Spleen (tissue), 11 donors: ENCODE measurements at regions not wholly inside any gene's neighbourhood (a gene's known extent, or its start where the extent isn't known, plus 50 kb on each side); places are given as distances from the start of the nearest gene placed in this dataset.

Source experiments
- DNase-seq: peaks from one replicate; pipeline ENCODE4 v3.0.0-alpha.2; 2020
- H3K27ac ChIP-seq, 8 donors: fragments of 200-600 bp; sonication (generic) in 7 of 8; 1 replicate in 4 of 8; 2 replicates in 4 of 8; pipeline versions ENCODE4 v1.5.0 to v1.8.0; 2016 to 2021; ENCODE audit warnings: inconsistent platforms in 4 of 8, mild to moderate bottlenecking in 4 of 8, moderate library complexity in 1 of 8
- H3K27me3 ChIP-seq, 7 donors: fragments of 200-600 bp; sonication (generic) in 6 of 7; replicated peaks in 1 of 7; 1 replicate in 4 of 7; 2 replicates in 3 of 7; pipeline versions ENCODE4 v1.5.0 to v1.8.0; 2016 to 2021; ENCODE audit warnings: inconsistent platforms in 3 of 7, mild to moderate bottlenecking in 1 of 7
- H3K36me3 ChIP-seq, 6 donors: fragments of 200-600 bp; sonication (generic) in 5 of 6; 1 replicate in 4 of 6; 2 replicates in 2 of 6; pipeline versions ENCODE4 v1.5.0 to v1.8.0; 2016 to 2021; ENCODE audit warnings: inconsistent platforms in 2 of 6
- H3K4me1 ChIP-seq, 6 donors: fragments of 200-600 bp; sonication (generic) in 5 of 6; 1 replicate in 3 of 6; 2 replicates in 3 of 6; pipeline versions ENCODE4 v1.5.0 to v1.8.0; 2016 to 2021; ENCODE audit warnings: inconsistent platforms in 3 of 6
- H3K4me3 ChIP-seq, 8 donors: fragments of 200-600 bp; sonication (generic) in 7 of 8; 1 replicate in 4 of 8; 2 replicates in 4 of 8; pipeline versions ENCODE4 v1.5.0 to v1.8.0; 2016 to 2021; ENCODE audit warnings: inconsistent platforms in 4 of 8, mild to moderate bottlenecking in 4 of 8, moderate library complexity in 2 of 8
- H3K9me3 ChIP-seq, 8 donors: fragments of 200-600 bp; sonication (generic) in 7 of 8; 1 replicate in 4 of 8; 2 replicates in 4 of 8; pipeline versions ENCODE4 v1.5.0 to v1.8.0; 2016 to 2021; ENCODE audit warnings: inconsistent platforms in 4 of 8
- CTCF ChIP-seq, 11 experiments: fragments of 200-600 bp in 7 of 11; fragments of 450-650 bp in 4 of 11; sonication (generic) in 4 of 11; IDR thresholded peaks in 8 of 11; conservative IDR thresholded peaks in 3 of 11; 1 replicate in 7 of 11; 2 replicates in 4 of 11; pipeline versions ENCODE4 v1.4.0 to v1.8.0; 2016 to 2021; ENCODE audit warnings: antibody characterized with exemption in 11 of 11, inconsistent platforms in 4 of 11, mild to moderate bottlenecking in 1 of 11
- POLR2A ChIP-seq, 3 donors: fragments of 450-650 bp; IDR thresholded peaks; one replicate each; pipeline ENCODE4 v1.5.1; 2017; ENCODE audit warnings: antibody characterized with exemption in 3 of 3, mild to moderate bottlenecking in 1 of 3
- POLR2AphosphoS5 ChIP-seq, 3 donors: sonication (generic); formaldehyde crosslinking; IDR thresholded peaks; one replicate each; pipeline ENCODE4 v1.5.1; 2017; ENCODE audit warnings: antibody characterized with exemption in 3 of 3
- WGBS, 5 donors: extraction: QIAGEN DNeasy Blood & Tissue Kit in 3 of 5; methylation state at CpG; one replicate each; pipeline versions ENCODE4 v1.1.5 to v1.1.7; 2013 to 2018; 5-methylcytosine and 5-hydroxymethylcytosine counted together
- intact Hi-C: fragments of 100-400 bp; cut with DNase I; formaldehyde crosslinking; loops from one replicate; pipeline ENCODE4 v1.15.0; 2023; ENCODE audit warnings: low total_unique reads
- donor health status: healthy with polysubstance abuse.
- donor health status: DM: no; HTN: no; CAD: no; lungs with moderate emphysema.
- donor health status: DM: no; HTN: no; CAD: no.
- donor health status: Bipolar disorder and iron deficiency.
- donor health status: healthy.
- donor health status: DM: no; HTN: no; CAD: no.
- donor health status: DM: yes; HTN: yes; CAD: no.

- Histone ChIP-seq H3K27ac (no peak overlapping the region), H3K9me3 (peaks cover 0 to 17% (median 12%) of the 10 kb centered on the region in 8 donors), H3K4me3 (no peak overlapping the region), H3K36me3 (no peaks in the 10 kb centered on the region), H3K4me1 (peaks cover 0 to 7% (median 0%) of the 10 kb centered on the region in 6 donors), H3K27me3 (peaks cover 0 to 8% (median 0%) of the 10 kb centered on the region in 7 donors)
- intact Hi-C loops: no loop called here
- no peak for DNase-seq
- no peak for TF ChIP-seq CTCF (IDR thresholded peaks at IDR 0.05 in 8 of 11, conservative IDR thresholded peaks at IDR 0.05 in 3 of 11)
- 80 to 89% (median 87%) methylated on average over 12 of the region's 12 CpGs for WGBS, 5 donors
Observed at GRCh38 chr14:105943973-105944602, 417.7 kb downstream of the TMEM121 start.

GRCh38 chr14:105944632-105945610 lies 418.5 kb downstream of the TMEM121 start:
- Histone ChIP-seq H3K9me3 (peaks cover 0 to 9% (median 4%) of the 10 kb centered on the region in 8 donors), H3K27me3 (peaks cover 0 to 8% (median 0%) of the 10 kb centered on the region in 7 donors), H3K27ac (no peak overlapping the region), H3K4me1 (peaks cover 0 to 7% (median 0%) of the 10 kb centered on the region in 6 donors), H3K36me3 (no peaks in the 10 kb centered on the region), H3K4me3 (peak overlapping the region in 1 of 8 donors; percentile 15)
- intact Hi-C loops: no loop called here
- WGBS, 5 donors: 48 to 55% (median 49%) methylated on average over 27 to 30 of the region's 30 CpGs
- TF ChIP-seq POLR2A (IDR thresholded peaks at IDR 0.05) (no peak), POLR2AphosphoS5 (IDR thresholded peaks at IDR 0.05) (peak in 2 of 3 donors; percentile 16 to 18), CTCF (IDR thresholded peaks at IDR 0.05 in 8 of 11, conservative IDR thresholded peaks at IDR 0.05 in 3 of 11) (peak; percentile 62 to 88 (median 82))
- peak; percentile 89 for DNase-seq

GRCh38 chr14:105945896-105946295 lies 419.5 kb downstream of the TMEM121 start:
- Histone ChIP-seq H3K4me1 (peaks cover 0 to 7% (median 0%) of the 10 kb centered on the region in 6 donors), H3K36me3 (no peaks in the 10 kb centered on the region), H3K27me3 (peaks cover 0 to 8% (median 0%) of the 10 kb centered on the region in 7 donors), H3K9me3 (no peaks in the 10 kb centered on the region), H3K27ac (no peak overlapping the region), H3K4me3 (no peak overlapping the region)
- TF ChIP-seq POLR2A (IDR thresholded peaks at IDR 0.05) (no peak), CTCF (IDR thresholded peaks at IDR 0.05 in 8 of 11, conservative IDR thresholded peaks at IDR 0.05 in 3 of 11) (no peak), POLR2AphosphoS5 (IDR thresholded peaks at IDR 0.05) (no peak)
- no peak for DNase-seq
- intact Hi-C loops: no loop called here
- 47 to 57% (median 53%) methylated on average over 7 of the region's 7 CpGs for WGBS, 5 donors

- peaks cover 0 to 7% (median 0%) of the 10 kb centered on the region in 6 donors for H3K4me1 ChIP-seq
- no peak overlapping the region for H3K27ac ChIP-seq
- H3K36me3 ChIP-seq: no peaks in the 10 kb centered on the region
- intact Hi-C loops: no loop called here
- no peaks in the 10 kb centered on the region for H3K9me3 ChIP-seq
- no peak for TF ChIP-seq POLR2A (IDR thresholded peaks at IDR 0.05)
- no peak for TF ChIP-seq POLR2AphosphoS5 (IDR thresholded peaks at IDR 0.05)
- TF ChIP-seq CTCF (IDR thresholded peaks at IDR 0.05 in 8 of 11, conservative IDR thresholded peaks at IDR 0.05 in 3 of 11): no peak
- WGBS, 5 donors: 83 to 88% (median 85%) methylated on average over 4 of the region's 4 CpGs
- DNase-seq: no peak
- H3K4me3 ChIP-seq: no peak overlapping the region
- H3K27me3 ChIP-seq: peaks cover 0 to 4% (median 0%) of the 10 kb centered on the region in 7 donors
Observed at GRCh38 chr14:105947599-105947998, 421.2 kb downstream of the TMEM121 start.
